OCI-LY3 (cell line): ENCODE measurements at regions not wholly inside any gene's neighbourhood (a gene's known extent, or its start where the extent isn't known, plus 50 kb on each side); places are given as distances from the start of the nearest gene placed in this dataset.

Source experiments
- H2AFZ ChIP-seq: fragments of 200-600, 300-600 bp; shearing (Covaris generic); 2 replicates; pipeline ENCODE4 v1.6.0; 2014; ENCODE audit warnings: antibody characterized with exemption, low read depth, low read length
- H3K27ac ChIP-seq: fragments of 200-600, 300-600 bp; sonication (generic); 2 replicates; pipeline ENCODE4 v1.5.1; 2014; ENCODE audit warnings: mild to moderate bottlenecking, low read length, moderate library complexity, mixed read lengths
- H3K27me3 ChIP-seq: fragments of 200-600, 300-600 bp; sonication (generic); 2 replicates; pipeline ENCODE4 v1.6.1; 2014; ENCODE audit warnings: low read depth, low read length, mixed read lengths
- H3K36me3 ChIP-seq: fragments of 200-600, 300-600 bp; sonication (generic); replicated peaks from 2 replicates; pipeline ENCODE3; 2014; ENCODE audit warnings: low read depth, low read length, mixed read lengths
- H3K4me1 ChIP-seq: fragments of 300-600, 200-600 bp; sonication (generic); 2 replicates; pipeline ENCODE4 v1.6.1; 2014; ENCODE audit warnings: low read length, mixed read lengths
- H3K4me2 ChIP-seq: fragments of 200-600, 300-600 bp; sonication (generic); 2 replicates; pipeline ENCODE4 v1.6.1; 2014; ENCODE audit warnings: low read length, mixed read lengths
- H3K4me3 ChIP-seq: fragments of 300-600, 200-600 bp; sonication (generic); 2 replicates; pipeline ENCODE4 v1.5.1; 2014; ENCODE audit warnings: antibody characterized with exemption, mild to moderate bottlenecking, low read length, moderate library complexity
- H3K79me2 ChIP-seq: fragments of 300-600, 200-600 bp; shearing (Covaris generic); 2 replicates; pipeline ENCODE4 v1.6.1; 2014; ENCODE audit warnings: mild to moderate bottlenecking, low read length, mixed read lengths
- H3K9ac ChIP-seq: fragments of 300-600, 200-600 bp; shearing (Covaris generic); 2 replicates; pipeline ENCODE4 v1.6.0; 2014; ENCODE audit warnings: mild to moderate bottlenecking, low read length, moderate library complexity
- H3K9me3 ChIP-seq: fragments of 200-600, 300-600 bp; shearing (Covaris generic); 2 replicates; pipeline ENCODE4 v1.6.1; 2014; ENCODE audit warnings: low read length, mixed read lengths; ENCODE audit not compliant: insufficient read depth
- H4K20me1 ChIP-seq: fragments of 200-600, 300-600 bp; sonication (generic); 2 replicates; pipeline ENCODE4 v1.6.1; 2016; ENCODE audit warnings: low read length, mixed read lengths; ENCODE audit not compliant: insufficient read depth
- EZH2phosphoT487 ChIP-seq: fragments of 200-600 bp; shearing (Covaris generic); IDR thresholded peaks from 2 replicates; pipeline ENCODE4 v1.6.1; 2018; ENCODE audit warnings: antibody characterized with exemption, mixed run types, low read depth
- TF ChIP-seq, protein P1 (sequence below): fragments of 200-600, 300-600 bp; sonication (generic); IDR thresholded peaks from 2 replicates; pipeline ENCODE4 v1.5.1; 2014; ENCODE audit warnings: antibody characterized with exemption, low read length, low read depth

DNA sequence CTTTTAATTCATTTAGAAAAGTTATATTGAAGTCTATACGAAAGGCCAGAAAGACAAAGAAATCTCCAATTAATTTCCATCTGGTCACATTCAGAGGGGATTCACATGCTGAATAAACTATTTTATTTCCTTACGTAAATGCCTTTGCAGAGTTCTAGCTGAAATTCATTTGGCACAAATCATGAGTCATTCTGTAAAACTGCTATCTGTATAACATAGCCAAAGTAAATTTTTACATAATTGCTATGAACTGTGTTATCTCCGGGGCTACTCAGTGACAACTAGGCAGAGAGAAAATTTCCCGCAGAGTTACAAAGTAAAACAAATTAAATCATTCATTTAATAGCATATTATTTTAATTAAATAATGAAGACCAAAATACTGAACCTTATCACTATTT lies 463.2 kb upstream of the ADAMTS16 start:
- no peak overlapping the region for H3K4me3 ChIP-seq

DNA sequence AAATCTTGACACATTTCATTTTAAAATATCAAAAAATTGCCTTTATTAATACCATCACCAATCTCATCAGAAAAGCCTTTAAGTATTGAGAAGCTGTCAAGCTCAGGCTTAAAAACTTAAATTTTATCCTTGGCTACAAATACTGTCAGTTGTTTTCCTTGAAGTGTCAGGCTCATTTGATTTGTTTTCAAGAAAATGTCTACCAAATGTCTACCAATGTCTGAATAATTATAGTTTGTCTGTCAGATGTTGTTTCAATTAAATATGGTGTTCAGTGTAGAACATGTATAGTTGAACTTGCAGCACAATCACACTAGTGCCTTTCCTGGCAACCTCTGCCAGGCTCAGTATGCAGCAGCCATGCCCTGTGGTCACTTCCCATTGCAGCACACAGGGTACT lies 455.2 kb upstream of the ADAMTS16 start:
- Histone ChIP-seq H2AFZ (no peak overlapping the region), H3K9me3 (no peaks in the 10 kb centered on the region), H3K27me3 (no peaks in the 10 kb centered on the region), H3K36me3 (no peaks in the 10 kb centered on the region), H3K4me1 (no peaks in the 10 kb centered on the region), H3K79me2 (no peaks in the 10 kb centered on the region), H3K27ac (no peak overlapping the region), H3K4me3 (no peak overlapping the region), H3K4me2 (no peak overlapping the region), H3K9ac (no peak overlapping the region), H4K20me1 (no peaks in the 10 kb centered on the region)
- TF ChIP-seq EZH2phosphoT487: no peak
- TF ChIP-seq, protein P1, sequence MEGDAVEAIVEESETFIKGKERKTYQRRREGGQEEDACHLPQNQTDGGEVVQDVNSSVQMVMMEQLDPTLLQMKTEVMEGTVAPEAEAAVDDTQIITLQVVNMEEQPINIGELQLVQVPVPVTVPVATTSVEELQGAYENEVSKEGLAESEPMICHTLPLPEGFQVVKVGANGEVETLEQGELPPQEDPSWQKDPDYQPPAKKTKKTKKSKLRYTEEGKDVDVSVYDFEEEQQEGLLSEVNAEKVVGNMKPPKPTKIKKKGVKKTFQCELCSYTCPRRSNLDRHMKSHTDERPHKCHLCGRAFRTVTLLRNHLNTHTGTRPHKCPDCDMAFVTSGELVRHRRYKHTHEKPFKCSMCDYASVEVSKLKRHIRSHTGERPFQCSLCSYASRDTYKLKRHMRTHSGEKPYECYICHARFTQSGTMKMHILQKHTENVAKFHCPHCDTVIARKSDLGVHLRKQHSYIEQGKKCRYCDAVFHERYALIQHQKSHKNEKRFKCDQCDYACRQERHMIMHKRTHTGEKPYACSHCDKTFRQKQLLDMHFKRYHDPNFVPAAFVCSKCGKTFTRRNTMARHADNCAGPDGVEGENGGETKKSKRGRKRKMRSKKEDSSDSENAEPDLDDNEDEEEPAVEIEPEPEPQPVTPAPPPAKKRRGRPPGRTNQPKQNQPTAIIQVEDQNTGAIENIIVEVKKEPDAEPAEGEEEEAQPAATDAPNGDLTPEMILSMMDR: no peak

More for the DNA sequence above, 463.2 kb upstream of the ADAMTS16 start:
- Histone ChIP-seq H3K79me2 (no peaks in the 10 kb centered on the region), H4K20me1 (no peaks in the 10 kb centered on the region), H3K36me3 (no peaks in the 10 kb centered on the region), H3K4me1 (no peaks in the 10 kb centered on the region), H3K27ac (no peak overlapping the region), H3K9ac (no peak overlapping the region), H3K4me2 (no peak overlapping the region), H3K27me3 (no peaks in the 10 kb centered on the region), H2AFZ (no peak overlapping the region), H3K9me3 (no peaks in the 10 kb centered on the region)
- TF ChIP-seq, protein P1: no peak
- TF ChIP-seq EZH2phosphoT487: no peak

DNA sequence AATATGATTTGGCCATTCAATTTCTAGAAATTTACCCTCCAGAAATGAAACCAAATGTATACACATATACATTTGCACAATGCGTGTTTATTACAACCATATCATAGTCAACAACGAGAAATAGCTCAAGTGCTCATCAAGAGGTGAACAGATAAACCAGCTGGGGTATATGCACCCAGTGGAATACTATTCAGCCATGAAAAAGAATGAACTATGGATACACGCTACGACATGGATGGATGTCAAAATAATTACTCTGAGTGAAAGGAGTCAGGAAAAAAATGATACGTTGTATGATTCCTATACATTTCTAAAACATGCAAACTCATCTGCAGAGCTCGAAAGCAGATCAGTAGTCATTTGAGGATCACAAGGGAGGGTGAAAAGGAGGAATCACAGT lies 441.5 kb upstream of the ADAMTS16 start:
- no peaks in the 10 kb centered on the region for H4K20me1 ChIP-seq
- H3K9me3 ChIP-seq: no peaks in the 10 kb centered on the region
- H3K79me2 ChIP-seq: no peaks in the 10 kb centered on the region
- H2AFZ ChIP-seq: no peak overlapping the region
- H3K4me2 ChIP-seq: no peak overlapping the region
- no peaks in the 10 kb centered on the region for H3K27me3 ChIP-seq
- H3K4me1 ChIP-seq: no peaks in the 10 kb centered on the region
- H3K27ac ChIP-seq: no peak overlapping the region
- H3K9ac ChIP-seq: no peak overlapping the region
- H3K36me3 ChIP-seq: no peaks in the 10 kb centered on the region
- no peak for TF ChIP-seq EZH2phosphoT487
- TF ChIP-seq, protein P1: no peak
- no peak overlapping the region for H3K4me3 ChIP-seq

DNA sequence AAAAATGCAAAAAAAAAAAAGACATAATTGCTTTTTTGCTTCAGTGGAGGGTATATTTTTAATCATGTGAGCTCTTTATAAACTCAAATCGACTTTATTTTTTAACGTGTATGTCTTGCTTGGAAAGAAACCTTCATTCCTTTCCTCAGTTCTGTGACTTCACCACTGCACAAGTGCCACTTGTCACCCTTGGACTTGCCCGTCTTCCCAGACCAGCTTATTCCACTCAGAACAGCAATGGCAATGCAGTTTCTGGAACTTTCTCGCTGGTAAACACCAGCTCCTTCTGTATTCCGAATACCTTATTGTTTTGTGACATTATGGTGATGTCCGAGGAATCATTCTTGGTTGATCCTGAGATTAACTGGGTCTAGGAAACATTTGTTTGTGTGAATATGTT lies 440.5 kb upstream of the ADAMTS16 start:
- no peaks in the 10 kb centered on the region for H3K27me3 ChIP-seq
- H3K4me3 ChIP-seq: no peak overlapping the region
- H3K79me2 ChIP-seq: no peaks in the 10 kb centered on the region
- no peak overlapping the region for H3K9ac ChIP-seq
- no peaks in the 10 kb centered on the region for H4K20me1 ChIP-seq
- H2AFZ ChIP-seq: no peak overlapping the region
- H3K36me3 ChIP-seq: no peaks in the 10 kb centered on the region
- H3K9me3 ChIP-seq: no peaks in the 10 kb centered on the region
- no peaks in the 10 kb centered on the region for H3K4me1 ChIP-seq
- H3K4me2 ChIP-seq: peak overlapping the region; percentile 35; the same call in 1 of the 2 replicates
- TF ChIP-seq, protein P1: no peak
- no peak for TF ChIP-seq EZH2phosphoT487
- no peak overlapping the region for H3K27ac ChIP-seq
